Activated naive CD4-positive, alpha-beta T cell treated with anti-CD3 and anti-CD28 coated beads, Interleukin-2, amount 50 U/mL, for 72 hours (primary cell): ENCODE measurements at regions not wholly inside any gene's neighbourhood (a gene's known extent, or its start where the extent isn't known, plus 50 kb on each side); places are given as distances from the start of the nearest gene placed in this dataset.

ENCODE experiments used
- ATAC-seq, 2 donors: fragments of 150-1000 bp; cut with Tn5 transposase; 2 replicates each; pipeline ENCODE4 v1.10.0; 2021; ENCODE audit warnings: mild to moderate bottlenecking in 2 of 2, moderate library complexity in 2 of 2
- DNase-seq, 2 donors: peaks; one replicate each; pipeline ENCODE4 v3.0.0; 2021 to 2022; ENCODE audit warnings: low spot score in 2 of 2
- H3K27ac Mint-ChIP-seq, 2 donors: one replicate each; pipeline ENCODE4 v1.8.0; 2022; ENCODE audit warnings: mild to moderate bottlenecking in 2 of 2, mixed read lengths in 2 of 2
- H3K36me3 Mint-ChIP-seq, 2 donors: one replicate each; pipeline ENCODE4 v1.8.0; 2022; ENCODE audit warnings: mixed read lengths in 2 of 2
- H3K9me3 Mint-ChIP-seq, 2 donors: one replicate each; pipeline ENCODE4 v1.8.0; 2022; ENCODE audit warnings: mixed read lengths in 2 of 2

- Mint-ChIP-seq H3K36me3 (peaks cover 45 to 76% of the 10 kb centered on the region in 2 donors), H3K9me3 (peaks cover 36 to 44% of the 10 kb centered on the region in 2 donors), H3K27ac (peak overlapping the region in 1 of 2 donors; percentile 33)
- peak in 1 of 2 donors; percentile 53 for ATAC-seq
- no peak for DNase-seq
Measured at GRCh38 chr12:92360543-92360942, 214.9 kb upstream of the BTG1 start.

- H3K9me3 Mint-ChIP-seq, result peaks cover 36 to 44% of the 10 kb centered on the region in 2 donors
- no peak for ATAC-seq
- H3K36me3 Mint-ChIP-seq, result peaks cover 46 to 78% of the 10 kb centered on the region in 2 donors
- no peak for DNase-seq
- peak overlapping the region in 1 of 2 donors; percentile 33 for H3K27ac Mint-ChIP-seq
Measured at GRCh38 chr12:92359581-92360209, 214.0 kb upstream of the BTG1 start.

GRCh38 chr12:92357584-92358261 is 212.1 kb upstream of the BTG1 start:
- peaks cover 36 to 44% of the 10 kb centered on the region in 2 donors for H3K9me3 Mint-ChIP-seq

GRCh38 chr12:92356425-92356824 is 210.8 kb upstream of the BTG1 start:
- no peak overlapping the region for H3K27ac Mint-ChIP-seq
- peaks cover 30 to 46% of the 10 kb centered on the region in 2 donors for H3K9me3 Mint-ChIP-seq
- ATAC-seq, result peak in 1 of 2 donors; percentile 51
- no peak for DNase-seq
- peaks cover 37 to 54% of the 10 kb centered on the region in 2 donors for H3K36me3 Mint-ChIP-seq

More at GRCh38 chr12:92357584-92358261, 212.1 kb upstream of the BTG1 start:
- no peak overlapping the region for H3K27ac Mint-ChIP-seq
- peaks cover 41 to 65% of the 10 kb centered on the region in 2 donors for H3K36me3 Mint-ChIP-seq
- no peak for DNase-seq
- ATAC-seq, result no peak

GRCh38 chr12:92349635-92350034 is 204.0 kb upstream of the BTG1 start:
- H3K27ac Mint-ChIP-seq, result no peak overlapping the region
- no peak for ATAC-seq
- H3K36me3 Mint-ChIP-seq, result no peaks in the 10 kb centered on the region
- DNase-seq, result no peak
- H3K9me3 Mint-ChIP-seq, result peaks cover 3 to 12% of the 10 kb centered on the region in 2 donors

- no peaks in the 10 kb centered on the region for H3K36me3 Mint-ChIP-seq
- H3K27ac Mint-ChIP-seq, result no peak overlapping the region
- ATAC-seq, result no peak
- DNase-seq, result no peak
- peaks cover 4 to 7% of the 10 kb centered on the region in 2 donors for H3K9me3 Mint-ChIP-seq
Measured at GRCh38 chr12:92342574-92342973, 196.9 kb upstream of the BTG1 start.

GRCh38 chr12:92341065-92341668 is 195.5 kb upstream of the BTG1 start:
- ATAC-seq (peak; percentile 74 to 83), DNase-seq (no peak)
- no peaks in the 10 kb centered on the region for H3K36me3 Mint-ChIP-seq
- peak overlapping the region; percentile 6 to 73 for H3K27ac Mint-ChIP-seq
- peaks cover 4% of the 10 kb centered on the region in 2 donors for H3K9me3 Mint-ChIP-seq

- peak overlapping the region in 1 of 2 donors; percentile 73 for H3K27ac Mint-ChIP-seq
- peaks cover 4% of the 10 kb centered on the region in 2 donors for H3K9me3 Mint-ChIP-seq
- no peaks in the 10 kb centered on the region for H3K36me3 Mint-ChIP-seq
- DNase-seq (no peak), ATAC-seq (no peak)
Measured at GRCh38 chr12:92340441-92341064, 194.9 kb upstream of the BTG1 start.

GRCh38 chr12:92340003-92340402 is 194.4 kb upstream of the BTG1 start:
- no peak for DNase-seq
- H3K9me3 Mint-ChIP-seq, result peaks cover 4% of the 10 kb centered on the region in 2 donors
- ATAC-seq, result no peak
- H3K36me3 Mint-ChIP-seq, result no peaks in the 10 kb centered on the region
- no peak overlapping the region for H3K27ac Mint-ChIP-seq

- DNase-seq (no peak), ATAC-seq (no peak)
- Mint-ChIP-seq H3K9me3 (peaks cover 4% of the 10 kb centered on the region in 2 donors), H3K36me3 (no peaks in the 10 kb centered on the region), H3K27ac (no peak overlapping the region)
Measured at GRCh38 chr12:92339198-92339821, 193.7 kb upstream of the BTG1 start.

- DNase-seq (no peak), ATAC-seq (no peak)
- H3K27ac Mint-ChIP-seq, result no peak overlapping the region
- H3K36me3 Mint-ChIP-seq, result no peaks in the 10 kb centered on the region
- peaks cover 4% of the 10 kb centered on the region in 2 donors for H3K9me3 Mint-ChIP-seq
Measured at GRCh38 chr12:92338671-92339070, 193.0 kb upstream of the BTG1 start.

GRCh38 chr12:92338102-92338501 is 192.5 kb upstream of the BTG1 start:
- no peak for ATAC-seq
- Mint-ChIP-seq H3K9me3 (peaks cover 4% of the 10 kb centered on the region in 2 donors), H3K36me3 (no peaks in the 10 kb centered on the region)

GRCh38 chr12:92337128-92337527 is 191.5 kb upstream of the BTG1 start:
- ATAC-seq (no peak), DNase-seq (no peak)
- H3K9me3 Mint-ChIP-seq, result peaks cover 4 to 5% of the 10 kb centered on the region in 2 donors
- no peak overlapping the region for H3K27ac Mint-ChIP-seq
- no peaks in the 10 kb centered on the region for H3K36me3 Mint-ChIP-seq

More at GRCh38 chr12:92338102-92338501, 192.5 kb upstream of the BTG1 start:
- H3K27ac Mint-ChIP-seq, result no peak overlapping the region
- no peak for DNase-seq

- DNase-seq (no peak), ATAC-seq (no peak)
- Mint-ChIP-seq H3K27ac (no peak overlapping the region), H3K9me3 (peaks cover 4 to 7% of the 10 kb centered on the region in 2 donors), H3K36me3 (no peaks in the 10 kb centered on the region)
Measured at GRCh38 chr12:92336641-92337040, 191.0 kb upstream of the BTG1 start.

- Mint-ChIP-seq H3K27ac (no peak overlapping the region), H3K36me3 (no peaks in the 10 kb centered on the region), H3K9me3 (peaks cover 4 to 7% of the 10 kb centered on the region in 2 donors)
- ATAC-seq (no peak), DNase-seq (no peak)
Measured at GRCh38 chr12:92335831-92336230, 190.2 kb upstream of the BTG1 start.

- DNase-seq, result no peak
- peak; percentile 44 to 46 for ATAC-seq
- peaks cover 0 to 7% of the 10 kb centered on the region in 2 donors for H3K36me3 Mint-ChIP-seq
- peaks cover 4 to 11% of the 10 kb centered on the region in 2 donors for H3K9me3 Mint-ChIP-seq
- H3K27ac Mint-ChIP-seq, result peak overlapping the region in 1 of 2 donors; percentile 25
Measured at GRCh38 chr12:92334552-92334951, 188.9 kb upstream of the BTG1 start.
